ENCODE measurements at regions not wholly inside any gene's neighbourhood (a gene's known extent, or its start where the extent isn't known, plus 50 kb on each side); places are given as distances from the start of the nearest gene placed in this dataset.

DNA sequence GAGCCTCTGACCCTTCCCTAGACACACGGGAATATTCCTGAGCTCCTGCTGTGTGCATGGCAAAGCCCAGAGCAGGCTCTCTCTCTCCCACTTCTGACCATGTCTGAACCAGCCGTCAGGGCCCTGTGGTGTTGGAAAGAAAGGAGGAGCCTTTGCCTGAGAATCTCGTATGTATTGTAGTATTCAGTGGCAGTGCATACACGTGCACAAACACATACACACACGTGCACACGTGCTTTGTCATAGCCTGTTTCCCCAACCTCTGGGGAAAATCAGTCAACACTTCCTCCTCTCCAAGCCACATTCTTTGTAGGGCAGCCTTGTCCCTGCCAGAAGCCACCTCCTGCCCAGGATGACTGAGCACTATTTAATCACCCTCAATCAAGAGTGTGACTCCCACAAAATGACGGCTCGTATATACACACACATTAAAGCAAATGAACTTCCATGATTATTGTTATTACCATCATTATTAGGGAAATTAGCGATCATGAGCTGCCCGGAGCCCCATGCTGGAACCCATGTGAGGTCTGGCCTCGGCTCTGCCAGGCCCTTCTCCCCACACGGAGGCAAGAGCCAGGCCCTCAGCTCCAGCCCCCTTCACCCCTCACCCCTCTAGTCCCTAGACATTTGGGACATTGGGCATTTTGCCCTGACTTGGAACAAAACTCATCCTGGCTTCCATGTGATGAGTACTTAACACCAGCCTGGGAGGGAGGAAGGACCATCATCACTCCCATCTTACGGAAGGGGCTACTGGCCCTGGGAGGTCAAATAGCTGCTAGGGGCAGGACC lies 331.9 kb downstream of the NPHP4 start:
- no peak for DNase-seq (ENCODE audit: low spot score)

DNA sequence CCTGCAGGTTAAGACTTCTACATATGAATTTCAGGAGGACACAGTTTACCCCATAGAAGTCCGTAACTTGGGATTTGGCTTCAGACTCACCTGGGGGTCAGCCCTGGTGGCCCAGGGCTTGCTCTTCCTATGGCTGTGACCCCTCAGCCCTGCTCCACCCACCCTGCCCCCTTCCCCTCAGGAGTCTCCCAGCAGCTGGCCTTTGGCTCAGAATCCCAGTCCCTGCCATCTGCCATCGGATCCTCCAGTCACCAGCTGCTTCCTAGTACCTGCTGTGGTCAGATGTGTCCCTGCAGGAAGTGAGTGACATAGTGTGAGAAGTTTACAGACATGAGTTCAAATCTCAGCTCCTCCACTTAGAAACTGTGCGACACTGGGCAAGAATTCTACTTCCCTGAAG lies 332.6 kb downstream of the NPHP4 start:
- no peak for DNase-seq (ENCODE audit: low spot score)

DNA sequence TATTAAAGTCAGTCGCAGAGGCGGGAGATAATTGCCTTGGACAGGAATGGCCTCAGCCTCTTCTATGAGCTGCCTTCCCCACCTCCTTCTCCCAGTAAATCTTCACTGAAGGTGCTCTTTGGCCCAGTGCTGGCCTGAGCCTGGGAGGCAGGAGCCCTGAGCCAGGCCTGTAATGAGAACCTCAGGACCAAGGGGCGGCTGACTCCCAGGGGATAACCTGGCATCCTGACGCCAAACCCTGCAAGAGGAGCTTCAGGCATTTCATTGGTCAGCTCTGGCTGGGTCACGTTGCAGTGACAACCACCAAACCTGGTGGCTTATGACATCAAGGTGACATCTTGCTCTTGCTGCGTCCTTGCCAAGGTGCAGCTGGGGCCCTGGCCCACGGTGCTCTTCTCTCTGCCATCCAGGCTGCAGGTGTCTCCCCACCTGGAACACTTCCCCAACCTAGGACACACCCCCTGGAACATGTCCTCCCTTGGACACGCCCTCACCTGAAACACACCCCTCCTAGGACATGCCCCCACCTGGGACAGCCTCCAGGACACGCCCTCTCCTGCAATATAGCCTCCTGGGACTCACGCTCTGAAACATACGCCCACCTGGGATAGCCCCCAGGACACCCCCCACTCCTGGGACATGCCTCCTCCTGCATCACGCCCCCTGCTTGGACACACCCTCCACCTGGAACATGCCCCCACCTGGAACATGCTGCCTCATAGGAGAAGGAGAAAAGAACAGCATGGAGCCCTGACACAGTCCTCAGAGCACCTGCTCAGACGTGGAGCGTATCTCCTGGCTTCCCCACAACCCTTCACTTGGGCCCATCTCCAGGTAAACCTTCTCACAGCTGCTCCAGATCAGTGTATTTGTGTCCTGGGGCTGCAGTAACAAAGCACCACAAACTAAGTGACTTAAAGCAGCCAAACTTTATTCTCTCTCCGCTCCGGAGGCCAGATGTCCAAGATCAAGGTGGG lies 333.6 kb downstream of the NPHP4 start:
- no peak for DNase-seq (ENCODE audit: low spot score)

DNA sequence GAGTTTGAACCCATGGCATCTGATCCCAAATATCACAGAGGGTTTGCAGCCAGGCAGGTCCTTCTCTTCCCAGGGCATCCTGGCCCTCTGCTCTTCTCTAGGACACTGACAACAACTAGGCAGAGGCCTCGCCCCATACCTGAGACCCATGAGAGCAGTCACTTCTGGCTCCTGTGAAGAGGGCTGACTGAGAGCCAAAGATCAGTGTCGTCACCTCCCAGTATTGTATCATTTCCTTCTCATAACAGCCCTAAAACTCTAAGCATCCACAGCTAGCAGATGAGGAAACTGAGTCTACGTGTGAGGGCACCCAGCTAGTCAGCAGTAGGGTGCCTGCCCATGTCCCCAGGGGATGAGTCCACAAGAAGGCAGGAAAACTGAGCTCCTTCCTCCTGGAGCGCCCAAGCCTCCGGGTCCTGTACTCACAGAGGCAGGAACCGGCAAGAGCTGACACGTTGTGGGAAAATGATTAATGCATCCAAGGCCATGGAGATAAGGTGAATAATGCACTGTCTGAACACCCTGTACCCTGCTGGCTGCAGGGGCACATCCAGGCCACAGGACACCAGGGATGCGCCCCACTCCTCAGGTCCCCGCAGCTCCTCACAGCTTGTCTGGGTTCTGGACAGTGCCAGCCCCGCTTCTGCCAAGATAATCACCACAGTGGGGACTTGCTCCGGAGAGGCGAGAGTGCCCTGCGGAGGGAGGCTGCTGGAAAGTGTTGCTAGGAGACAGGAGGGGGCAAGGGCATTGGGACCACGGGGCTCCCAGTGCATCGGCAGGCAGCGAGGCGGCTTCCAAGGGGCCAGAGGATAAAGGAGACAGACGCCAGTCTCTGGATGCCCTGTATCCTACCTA lies 340.0 kb downstream of the NPHP4 start:
- no peak for DNase-seq (ENCODE audit: low spot score)

DNA sequence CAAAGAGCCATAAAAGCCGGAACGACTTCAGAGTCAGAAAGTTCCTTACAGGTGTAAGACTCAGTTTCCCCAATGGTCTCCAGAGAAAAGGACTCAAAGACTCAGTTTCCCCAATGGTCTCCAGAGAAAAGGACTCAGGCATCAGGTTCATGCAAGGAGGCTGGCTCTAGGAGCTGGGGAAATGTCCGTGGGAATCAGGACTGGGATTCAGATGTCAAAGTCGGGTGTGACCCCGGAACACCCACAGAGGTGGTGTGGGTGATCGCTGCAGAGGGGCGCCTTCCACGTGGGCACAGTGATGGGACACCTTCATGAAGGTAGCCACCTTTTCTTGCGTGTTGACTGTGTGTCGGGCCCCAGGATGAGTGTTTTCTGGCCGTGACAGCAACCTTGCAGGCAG lies 340.8 kb downstream of the NPHP4 start:
- DNase-seq (ENCODE audit: low spot score), result no peak

DNA sequence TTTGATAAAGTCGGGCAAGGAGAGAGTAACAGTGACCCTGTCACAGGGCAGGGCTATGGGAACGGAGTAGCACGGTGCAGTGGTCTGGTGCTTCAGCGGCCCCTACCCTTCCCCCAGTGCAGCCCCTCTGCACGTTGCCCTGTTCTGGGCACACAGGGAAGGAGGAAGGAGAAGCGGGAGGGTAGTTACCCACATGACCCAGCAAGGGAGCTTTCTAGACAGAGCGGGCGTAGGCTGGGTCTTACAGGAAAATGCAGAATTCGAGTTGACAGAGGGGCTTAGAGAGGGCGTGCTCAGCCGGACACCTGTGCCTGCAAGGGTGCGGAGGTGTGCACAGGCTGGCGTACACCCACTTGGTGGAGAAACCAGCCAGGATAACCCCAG lies 341.2 kb downstream of the NPHP4 start:
- no peak for DNase-seq (ENCODE audit: low spot score)

DNA sequence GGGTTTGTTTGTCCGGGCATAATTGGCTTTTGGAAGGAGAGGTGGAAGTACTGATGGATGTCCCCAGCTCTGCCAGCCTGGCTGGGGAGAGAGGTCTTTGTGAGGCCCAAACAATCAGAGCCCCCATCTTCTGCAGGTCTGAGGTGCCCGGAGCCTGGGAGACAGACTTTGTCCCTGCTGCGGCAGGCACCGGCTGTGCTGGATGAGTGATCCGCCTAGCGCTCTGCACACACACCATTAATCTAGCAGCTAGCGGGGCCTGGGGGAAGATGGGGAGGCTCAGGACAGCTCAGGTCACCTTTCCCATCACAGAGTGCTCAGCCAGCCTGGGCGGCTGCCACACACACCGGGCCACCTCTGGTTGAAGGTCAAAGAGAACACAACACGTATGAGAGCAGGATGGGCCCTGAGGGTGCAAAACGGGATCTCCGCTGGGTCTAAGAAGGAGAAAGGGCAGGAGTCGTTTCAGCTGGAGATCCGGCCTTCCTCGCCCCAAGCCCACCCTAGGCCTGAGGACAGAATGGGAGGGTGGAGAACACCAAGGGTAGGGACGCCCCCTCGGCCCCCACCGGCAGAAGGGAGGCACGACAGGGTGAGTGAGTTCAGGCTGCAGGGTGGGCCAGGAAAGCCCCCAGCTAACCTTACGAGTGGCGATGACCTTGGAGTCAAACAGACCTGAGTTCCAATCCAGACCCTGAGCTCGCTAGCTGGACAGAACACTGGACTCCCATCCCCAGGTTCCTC lies 341.8 kb downstream of the NPHP4 start:
- no peak for DNase-seq (ENCODE audit: low spot score)

DNA sequence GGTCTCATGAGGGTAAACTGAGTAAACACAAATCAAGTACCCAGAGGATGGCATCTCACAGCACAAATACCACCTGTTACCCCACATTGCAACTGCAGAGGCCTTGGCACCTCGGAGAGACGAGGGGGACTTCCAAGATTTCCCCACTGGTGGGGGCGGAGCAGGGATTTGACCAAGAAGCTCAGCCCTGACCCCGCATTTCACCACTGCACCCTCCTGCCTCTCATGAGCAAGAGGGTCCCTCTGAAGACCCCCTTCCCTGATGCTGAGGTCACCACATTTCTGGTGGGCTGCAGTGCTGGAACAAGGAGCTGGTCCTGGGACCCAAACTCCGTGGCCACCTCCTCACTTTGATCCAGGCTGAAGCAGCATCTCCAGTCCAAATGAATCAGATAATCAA lies 342.4 kb downstream of the NPHP4 start:
- no peak for DNase-seq (ENCODE audit: low spot score)

DNA sequence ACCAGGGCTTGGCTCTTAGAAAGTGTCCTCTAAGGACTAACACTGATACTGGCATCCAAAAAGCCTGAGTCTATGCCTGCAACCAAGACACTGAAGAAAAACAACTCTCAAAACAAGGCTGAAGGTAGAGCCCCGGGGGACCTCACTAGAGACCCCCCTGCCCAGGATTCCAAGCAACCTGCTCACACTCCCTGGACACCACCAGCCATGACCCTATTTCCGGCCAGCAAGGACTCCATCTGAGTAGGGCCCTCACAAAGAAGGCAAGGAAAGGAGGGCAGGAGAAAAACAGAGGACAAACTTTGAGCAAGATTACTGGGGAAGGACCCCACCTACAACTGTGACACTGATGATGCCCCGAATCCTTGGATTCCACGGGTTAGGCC lies 343.1 kb downstream of the NPHP4 start:
- no peak for DNase-seq (ENCODE audit: low spot score)

DNA sequence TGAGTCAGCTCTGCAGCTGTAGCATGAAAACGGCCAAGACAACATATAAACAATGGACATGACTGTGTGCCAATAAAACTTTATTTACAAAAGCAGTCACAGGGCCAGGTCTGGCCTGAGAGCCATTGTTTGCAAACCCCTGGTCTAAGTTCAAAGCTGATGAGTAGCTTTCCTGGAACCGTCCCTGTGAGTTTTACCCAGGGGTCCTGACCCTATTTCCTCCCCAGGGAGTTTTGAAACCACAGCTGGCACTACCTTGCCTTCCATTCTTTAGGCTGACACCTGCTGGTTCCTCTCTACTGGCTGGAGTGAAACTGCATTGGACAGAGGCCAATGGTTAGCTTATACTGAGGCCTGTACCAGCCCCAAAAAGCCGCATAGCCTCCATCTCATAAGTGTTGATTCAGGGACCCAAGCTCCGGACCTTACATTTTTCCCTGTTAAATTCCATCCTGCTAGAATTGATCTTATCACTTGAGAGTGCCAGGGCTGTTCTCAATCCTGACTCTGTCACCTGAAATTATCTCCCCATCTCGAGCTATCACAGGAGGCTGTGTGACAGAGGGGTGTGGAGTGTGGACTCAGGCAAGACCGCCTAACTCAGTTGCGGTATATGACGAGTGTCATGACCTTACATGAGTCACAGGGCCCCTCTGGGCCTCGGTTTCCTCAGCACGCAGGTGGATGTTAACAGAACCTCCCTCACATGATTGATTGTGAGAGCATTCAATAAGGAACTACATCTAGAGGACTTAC lies 343.6 kb downstream of the NPHP4 start:
- DNase-seq (ENCODE audit: low spot score), result no peak

DNA sequence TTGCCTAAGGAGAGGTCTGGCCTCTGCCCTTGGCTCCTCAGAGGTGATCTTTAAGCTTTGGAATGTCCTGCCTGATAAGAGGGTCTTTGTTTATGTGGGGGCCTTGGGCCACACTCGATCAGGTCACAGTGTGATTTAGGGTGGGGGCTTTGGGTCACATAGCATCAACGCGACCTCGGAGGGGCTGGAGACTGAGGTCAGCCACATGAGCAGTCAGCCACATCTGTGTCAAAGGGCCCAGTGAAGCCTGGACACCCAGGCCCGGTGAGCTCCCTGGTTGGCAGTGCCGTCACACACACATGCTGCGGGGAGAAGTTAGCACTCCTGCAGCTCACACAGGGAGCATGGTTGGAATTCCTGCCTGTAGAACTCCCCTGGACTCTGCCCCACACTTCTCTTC lies 345.0 kb downstream of the NPHP4 start:
- no peak for DNase-seq (ENCODE audit: low spot score)

DNA sequence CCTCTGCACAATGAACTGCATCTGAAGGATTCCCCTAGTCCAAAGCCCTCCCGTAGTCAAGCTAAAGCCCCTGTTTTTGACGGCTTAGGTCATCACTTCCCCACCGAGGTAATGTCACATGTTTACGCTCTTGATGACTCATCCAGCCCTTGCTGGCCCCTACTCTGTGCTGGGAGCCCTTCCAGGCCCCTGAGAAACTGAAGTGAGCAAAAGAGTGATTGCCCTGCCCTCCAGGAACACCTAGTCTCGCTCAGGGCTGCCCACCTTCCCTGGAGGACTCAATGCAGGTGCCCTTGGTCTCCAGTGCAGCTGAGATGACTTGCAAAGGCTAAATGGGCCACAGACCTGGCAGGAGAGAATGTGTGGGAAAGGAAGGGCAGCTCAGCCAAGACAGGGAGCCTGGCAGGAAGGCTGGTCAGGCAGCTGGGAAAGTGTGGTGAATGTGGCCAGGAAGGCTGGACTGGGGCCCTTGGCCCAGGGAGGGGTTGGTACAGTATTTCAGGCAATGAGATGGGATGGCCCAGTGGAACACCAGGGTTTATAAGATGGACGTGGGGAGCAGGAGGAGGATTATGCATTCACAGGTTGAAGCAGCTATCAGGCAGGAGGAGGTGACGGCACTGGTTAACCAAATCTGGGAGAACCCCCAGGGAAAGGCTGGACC lies 345.6 kb downstream of the NPHP4 start:
- DNase-seq (ENCODE audit: low spot score), result no peak

DNA sequence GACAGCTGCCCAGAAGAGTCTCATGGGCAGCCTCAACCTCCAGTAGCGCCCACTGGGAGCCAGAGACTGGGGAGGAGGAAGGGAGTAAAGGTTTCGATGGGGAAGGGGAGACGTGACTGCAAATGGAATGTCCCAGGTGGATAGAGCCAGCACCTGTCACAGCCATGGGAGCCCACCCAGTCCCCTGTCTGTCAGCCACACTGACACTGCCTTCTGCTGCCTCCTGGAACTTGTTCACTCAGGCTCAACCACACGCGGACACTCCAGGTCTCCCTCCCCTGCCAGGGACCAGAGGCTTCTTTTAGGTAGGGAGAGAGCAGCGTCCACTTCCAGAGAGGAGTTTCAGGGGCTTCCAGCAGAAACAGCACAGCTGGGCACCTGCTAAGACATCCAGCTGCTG lies 346.3 kb downstream of the NPHP4 start:
- DNase-seq (ENCODE audit: low spot score), result no peak

DNA sequence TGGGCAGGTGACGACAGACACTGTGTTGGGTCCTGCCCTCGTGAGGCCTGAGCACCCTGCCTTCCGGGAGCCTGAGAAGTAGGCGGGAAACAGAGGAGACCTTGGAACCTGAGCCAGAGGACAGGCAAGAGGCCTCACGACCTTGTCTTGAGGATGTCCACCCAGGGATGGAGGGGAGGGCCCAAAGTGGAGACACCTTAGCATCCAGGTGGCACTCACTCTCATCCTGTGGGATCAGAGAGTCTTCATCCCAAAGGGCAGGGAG lies 347.2 kb downstream of the NPHP4 start:
- no peak for DNase-seq (ENCODE audit: low spot score)

DNA sequence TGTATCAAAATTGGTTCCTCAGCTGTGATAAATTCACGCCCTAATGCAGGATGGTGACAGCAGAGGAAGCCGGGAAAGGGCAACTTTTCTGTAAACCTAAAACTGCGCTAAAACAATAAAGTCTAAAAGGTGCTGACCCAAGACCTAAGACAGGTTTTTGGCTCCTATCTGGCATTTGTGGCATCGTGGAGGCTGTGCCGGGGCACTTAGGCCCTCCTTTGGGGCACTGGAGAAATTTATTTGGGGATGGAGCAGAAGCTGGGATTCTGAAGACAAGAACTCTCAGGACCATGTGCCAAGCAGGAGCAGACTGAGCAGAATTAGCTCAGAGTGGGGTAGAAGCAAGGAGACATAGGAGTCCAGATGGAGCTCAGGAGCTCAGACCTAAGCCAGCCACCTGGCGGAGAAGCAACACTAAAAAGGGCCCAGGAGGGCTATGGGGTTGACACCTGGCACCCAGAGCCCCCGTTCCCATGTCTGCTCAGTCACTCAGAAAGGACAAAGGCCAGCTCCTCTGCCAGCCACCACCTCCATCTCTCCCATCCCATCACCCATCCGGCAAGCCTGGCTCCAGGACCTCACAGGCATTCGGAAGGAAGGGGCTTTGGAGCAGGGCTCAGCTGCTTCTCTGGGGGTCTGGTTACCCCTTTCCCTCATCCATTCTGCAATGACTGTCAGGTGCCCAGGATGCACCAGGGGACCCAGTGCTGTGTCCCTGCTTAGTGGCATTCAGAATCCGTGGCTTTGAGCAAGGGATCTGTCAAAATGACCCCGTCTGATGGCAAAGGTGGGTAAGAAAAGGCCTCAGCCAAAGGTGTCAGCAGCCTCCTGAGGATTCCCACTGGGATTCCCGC lies 347.7 kb downstream of the NPHP4 start:
- no peak for DNase-seq (ENCODE audit: low spot score)

DNA sequence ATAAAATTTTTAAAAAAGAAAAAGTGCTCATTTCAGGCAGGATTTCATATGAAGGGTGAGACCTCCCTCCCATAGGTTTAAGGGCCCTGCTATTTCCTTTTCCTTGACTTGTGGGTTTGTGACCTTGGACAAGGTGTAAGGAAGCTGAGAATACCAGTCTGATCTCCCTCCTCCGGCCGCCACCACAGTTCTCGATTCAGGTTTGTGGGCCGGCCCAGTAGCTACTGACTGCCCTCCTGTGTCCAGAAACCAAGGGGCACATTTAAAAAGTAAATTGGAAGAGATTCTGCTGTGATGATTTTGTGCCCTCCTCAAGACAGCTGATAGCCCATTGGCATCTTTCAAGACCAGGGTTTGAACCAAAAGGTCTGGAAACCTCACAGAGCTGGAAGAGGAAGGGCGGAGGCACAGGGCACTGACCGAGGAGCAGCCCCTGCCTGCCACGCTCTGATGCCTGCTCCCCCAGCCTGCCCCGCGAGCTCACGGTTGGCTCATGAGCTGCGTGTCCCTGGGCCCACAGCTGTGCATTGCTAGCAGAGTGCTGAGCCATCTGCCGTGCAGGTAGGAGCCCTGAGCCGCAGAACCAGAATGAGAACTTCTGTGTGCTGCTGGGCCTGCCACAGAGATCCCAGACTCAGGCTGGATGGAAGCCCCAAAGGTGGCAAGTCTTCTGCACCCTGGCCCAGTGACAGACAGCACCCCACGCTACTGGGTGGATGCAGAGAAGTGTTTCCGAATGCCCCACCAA lies 348.7 kb downstream of the NPHP4 start:
- no peak for DNase-seq (ENCODE audit: low spot score)

DNA sequence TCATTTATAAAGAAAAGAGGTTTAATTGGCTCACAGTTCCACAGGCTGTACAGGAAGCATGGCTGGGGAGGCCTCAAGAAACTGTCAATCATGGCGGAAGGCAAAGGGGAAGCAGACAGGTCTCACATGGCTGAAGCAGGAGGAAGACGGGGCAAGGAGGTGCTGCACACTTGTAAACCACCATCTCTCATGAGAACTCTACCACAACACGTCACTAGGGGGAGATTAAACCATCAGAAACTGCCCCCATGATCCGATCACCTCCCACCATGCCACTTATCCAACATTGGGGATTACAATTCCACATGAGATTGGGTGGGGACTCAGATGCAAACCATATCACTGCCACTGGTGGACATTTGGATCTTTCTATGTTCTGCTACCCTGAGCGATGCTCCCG lies 351.4 kb downstream of the NPHP4 start:
- DNase-seq (ENCODE audit: low spot score), result no peak

DNA sequence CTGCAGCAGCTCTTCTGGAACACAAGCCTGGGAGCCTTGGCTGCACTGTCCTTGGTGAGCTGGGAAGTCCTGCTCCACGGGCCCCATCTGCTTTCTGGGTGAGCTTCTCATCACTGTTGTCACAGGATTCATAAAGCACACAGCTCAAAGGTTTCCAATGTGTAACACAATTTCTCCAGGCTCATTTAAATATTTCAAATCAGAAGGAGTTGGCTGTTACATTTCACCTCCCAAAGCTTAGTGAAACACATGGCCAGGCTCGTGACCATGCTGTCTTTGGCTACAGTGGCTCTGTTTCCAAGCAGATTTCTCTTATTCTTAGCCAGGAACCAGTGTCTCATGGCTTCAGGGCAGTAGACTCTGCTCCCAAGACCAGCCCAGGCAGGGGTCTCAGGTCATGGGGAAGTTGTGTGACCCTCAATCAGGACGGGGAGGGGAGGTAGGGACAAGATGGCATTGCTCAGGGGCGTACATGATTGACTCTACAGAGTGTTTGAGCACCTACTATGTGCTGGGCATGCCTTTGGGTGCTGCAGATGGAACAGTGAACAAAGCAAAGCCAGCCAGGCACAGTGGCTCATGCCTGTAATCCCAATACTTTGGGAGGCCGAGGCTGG lies 353.0 kb downstream of the NPHP4 start:
- no peak for DNase-seq (ENCODE audit: low spot score)
